Inflammatory macrophage (primary cell): ENCODE measurements at regions not wholly inside any gene's neighbourhood (a gene's known extent, or its start where the extent isn't known, plus 50 kb on each side); places are given as distances from the start of the nearest gene placed in this dataset.
"Not testable (repeated sequence)": the region's sequence is repeated elsewhere in the genome, so short reads cannot be mapped to it uniquely, and the experiment has no call there.

Experiments used
- DNase-seq, 2 donors: peaks; one replicate each; pipeline ENCODE4 v3.0.0-alpha.2; 2020 to 2022

GRCh38 chr7:96829121-96829520 lies 119.5 kb upstream of the SEM1 start:
- not testable (repeated sequence) for DNase-seq

GRCh38 chr7:96831446-96831845 lies 121.8 kb upstream of the SEM1 start:
- DNase-seq, result no peak

DNA sequence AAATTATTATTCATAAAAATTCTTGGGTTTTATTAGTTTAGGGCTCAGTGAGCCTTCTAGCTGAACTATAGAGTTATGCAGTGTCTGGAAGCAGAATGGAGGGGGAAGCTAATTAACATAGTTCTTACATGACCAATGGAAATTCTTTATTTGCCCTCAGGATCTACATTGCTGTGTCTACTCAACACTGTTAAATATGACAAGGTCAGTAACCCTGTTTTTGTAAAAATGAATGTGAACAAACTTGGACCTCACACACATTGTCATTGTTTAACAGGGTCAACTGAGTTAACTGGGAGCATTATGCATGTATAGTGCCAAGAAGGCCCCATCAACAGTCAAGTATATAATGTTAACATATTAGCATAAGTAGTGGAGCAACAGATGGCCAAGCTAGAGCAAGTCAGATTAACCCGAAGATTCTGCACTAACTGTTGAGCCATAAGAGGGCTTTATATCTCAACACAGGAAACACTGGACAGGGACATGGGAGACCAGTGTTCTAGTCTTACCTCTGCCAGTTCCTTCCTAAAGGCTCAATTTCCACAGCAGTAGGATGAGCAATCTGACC lies 122.5 kb upstream of the SEM1 start:
- no peak for DNase-seq

DNA sequence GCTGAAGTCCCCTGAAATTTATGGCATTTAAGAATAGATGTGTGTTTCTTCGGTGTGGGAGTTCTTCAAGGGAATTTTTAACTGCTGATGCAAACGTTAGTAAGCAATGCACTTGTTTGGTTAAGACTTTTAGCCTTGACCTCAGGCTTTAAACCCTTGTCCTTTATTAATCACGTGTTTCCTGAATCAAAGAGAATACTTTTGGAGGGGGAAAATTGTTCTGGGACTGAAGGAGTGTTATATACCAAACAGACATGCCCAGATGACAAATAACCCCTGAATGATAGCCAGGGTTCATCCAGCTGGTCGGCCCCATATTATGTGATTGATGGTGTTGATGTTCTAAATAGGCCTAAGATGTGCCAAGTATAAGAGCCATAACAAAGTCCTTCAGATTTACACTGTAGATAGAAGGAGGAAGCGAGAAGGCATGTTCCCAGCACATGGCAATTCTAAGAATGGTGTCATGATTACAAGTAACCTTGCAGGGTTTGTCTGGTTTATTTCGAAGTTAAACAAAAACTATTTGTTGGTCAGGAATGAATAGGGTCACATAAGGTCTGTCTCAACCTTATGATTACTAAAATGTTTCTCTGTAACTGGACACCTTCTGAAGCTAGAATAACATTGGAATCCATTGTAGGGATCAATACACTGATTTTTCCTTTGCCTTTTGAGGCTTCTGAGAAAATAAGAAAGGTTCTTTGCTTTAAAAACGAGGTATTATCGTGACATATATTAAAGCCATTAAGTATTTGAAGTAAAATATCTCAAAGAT lies 124.2 kb upstream of the SEM1 start:
- no peak for DNase-seq

GRCh38 chr7:96836456-96836855 lies 126.8 kb upstream of the SEM1 start:
- no peak for DNase-seq

DNA sequence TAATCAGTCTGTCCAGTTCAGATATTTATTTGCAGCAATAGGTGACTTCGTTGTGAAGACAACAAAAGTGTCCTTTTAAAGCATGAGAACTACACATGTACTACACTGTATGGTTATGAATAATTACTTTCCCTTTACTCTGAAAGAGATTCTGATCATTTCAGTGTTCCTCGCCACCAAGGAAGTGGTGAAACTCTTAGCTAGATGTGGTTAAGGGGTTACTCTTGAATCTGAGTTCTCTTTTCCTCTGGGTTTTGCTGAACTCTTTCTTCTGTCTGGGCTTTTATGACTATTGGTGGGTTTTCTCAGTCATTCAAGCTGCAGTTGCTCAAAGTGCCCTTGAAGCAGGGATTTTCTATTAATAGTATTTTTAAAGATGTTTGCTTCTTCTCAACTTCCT lies 127.9 kb upstream of the SEM1 start:
- DNase-seq, result peak; percentile 17 to 36

GRCh38 chr7:96838481-96838880 lies 128.8 kb upstream of the SEM1 start:
- DNase-seq, result no peak

- DNase-seq, result no peak
Measured at GRCh38 chr7:96855139-96855538, 145.5 kb upstream of the SEM1 start.

GRCh38 chr7:96855691-96856090 lies 146.0 kb upstream of the SEM1 start:
- no peak for DNase-seq

GRCh38 chr7:96869538-96869937 lies 135.8 kb upstream of the DLX6 start:
- DNase-seq, result no peak

- DNase-seq, result no peak
Measured at GRCh38 chr7:96870185-96870584, 135.2 kb upstream of the DLX6 start.

DNA sequence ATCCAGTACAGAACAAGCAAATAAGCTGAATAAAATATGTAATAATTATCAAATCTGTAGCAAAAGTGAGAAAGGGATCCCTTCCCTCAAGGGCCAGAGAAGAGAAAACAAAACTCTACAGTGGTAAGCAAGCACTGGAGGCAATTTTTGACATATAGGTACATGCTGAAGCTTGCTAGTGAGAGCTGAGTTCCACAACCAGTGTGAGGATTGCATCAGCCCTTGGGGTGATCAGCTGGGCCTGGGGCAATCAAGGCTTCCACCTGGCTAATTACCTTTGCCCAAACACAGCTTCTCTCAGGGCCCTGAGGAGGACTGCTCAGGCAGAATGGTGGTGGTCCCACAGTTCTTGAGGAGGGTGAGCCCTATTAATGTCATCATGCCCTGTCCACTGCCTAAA lies 134.4 kb upstream of the DLX6 start:
- DNase-seq, result no peak

DNA sequence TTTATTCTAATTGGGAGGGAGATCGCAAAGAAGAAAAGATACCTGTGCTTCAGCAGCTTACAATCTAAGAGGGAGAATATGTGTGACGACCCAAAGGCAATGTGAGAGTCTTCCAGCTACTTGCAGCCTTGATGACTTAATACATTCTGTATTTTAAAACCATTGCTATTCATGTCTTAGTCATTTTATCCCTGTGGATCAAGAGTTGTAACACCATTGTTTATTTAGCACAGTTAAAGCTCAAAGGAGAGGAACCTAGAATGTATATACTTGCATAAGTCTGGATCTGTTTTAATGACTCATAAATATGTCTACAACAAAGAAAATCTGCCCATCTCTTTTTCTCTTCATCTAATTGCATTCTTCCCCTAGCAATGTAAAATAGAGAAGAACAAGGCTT lies 117.9 kb upstream of the DLX6 start:
- no peak for DNase-seq

GRCh38 chr7:96899108-96899507 lies 106.2 kb upstream of the DLX6 start:
- DNase-seq, result no peak

DNA sequence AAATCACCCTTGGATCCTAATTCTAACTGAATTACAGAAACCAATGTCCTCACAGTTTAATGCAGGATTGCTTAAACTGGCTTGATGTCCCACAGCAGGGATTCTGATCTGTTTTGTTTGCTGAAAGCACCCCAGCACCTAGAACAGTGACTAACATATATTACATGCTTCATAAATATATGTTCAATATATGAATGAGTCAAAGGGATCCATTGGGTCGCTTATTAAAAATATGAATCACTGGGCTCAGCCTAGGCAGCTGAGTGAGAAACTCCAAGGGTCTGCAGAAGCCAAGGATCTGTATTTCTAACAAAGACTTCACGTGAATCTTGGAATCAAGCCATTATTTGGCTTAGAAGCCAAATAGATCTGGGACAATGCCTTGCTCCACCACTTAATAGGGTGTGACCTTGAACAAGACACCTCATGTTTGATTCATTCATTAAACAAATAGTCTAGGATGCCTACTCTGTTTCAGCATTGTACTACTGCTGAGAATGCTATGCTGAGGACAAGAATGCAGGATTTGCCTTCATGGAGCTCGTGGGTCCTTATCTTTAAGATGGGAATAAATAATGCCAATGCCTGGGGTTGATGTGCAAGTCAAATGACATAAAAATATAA lies 103.4 kb upstream of the DLX6 start:
- DNase-seq, result no peak

DNA sequence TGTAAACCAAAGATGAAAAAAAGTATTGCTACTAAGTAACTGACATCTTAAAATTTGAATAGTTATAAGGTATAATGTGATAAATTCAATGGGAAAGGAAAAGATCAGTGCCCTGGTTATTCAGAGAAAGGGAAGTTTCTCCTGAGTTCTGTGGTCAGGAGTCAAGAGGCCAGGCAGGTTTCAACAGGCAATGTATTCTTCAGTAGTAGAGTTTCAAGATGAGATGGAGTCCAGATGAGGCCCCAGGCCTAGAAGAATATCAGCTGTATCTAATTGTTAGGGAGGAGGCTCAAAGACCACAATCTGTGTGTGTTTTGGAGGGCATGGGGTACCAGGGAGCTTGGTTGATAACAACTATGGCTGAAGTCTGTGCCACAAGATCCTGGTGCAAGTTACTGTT lies 101.4 kb upstream of the DLX6 start:
- DNase-seq, result no peak

DNA sequence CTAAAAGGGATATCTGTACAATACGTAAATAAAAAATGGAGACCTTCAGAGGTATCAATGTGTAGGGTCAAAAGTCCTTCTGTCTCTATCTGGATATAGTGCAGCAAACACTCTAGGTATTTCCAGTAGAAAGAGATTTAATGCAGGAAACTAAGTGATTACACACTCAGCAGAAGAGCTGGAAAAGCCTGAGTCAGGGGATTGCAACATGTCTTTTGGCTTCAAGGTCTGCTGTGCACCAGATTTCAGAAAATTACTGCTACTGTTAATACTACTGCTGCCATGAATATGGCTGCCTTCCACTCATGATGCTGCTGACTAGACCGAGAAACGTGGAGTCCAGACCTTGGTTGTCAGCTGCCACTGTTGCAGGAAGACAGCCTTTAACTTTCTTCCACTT lies 94.9 kb upstream of the DLX6 start:
- no peak for DNase-seq

- DNase-seq, result no peak
Measured at GRCh38 chr7:96915029-96915428, 90.3 kb upstream of the DLX6 start.

DNA sequence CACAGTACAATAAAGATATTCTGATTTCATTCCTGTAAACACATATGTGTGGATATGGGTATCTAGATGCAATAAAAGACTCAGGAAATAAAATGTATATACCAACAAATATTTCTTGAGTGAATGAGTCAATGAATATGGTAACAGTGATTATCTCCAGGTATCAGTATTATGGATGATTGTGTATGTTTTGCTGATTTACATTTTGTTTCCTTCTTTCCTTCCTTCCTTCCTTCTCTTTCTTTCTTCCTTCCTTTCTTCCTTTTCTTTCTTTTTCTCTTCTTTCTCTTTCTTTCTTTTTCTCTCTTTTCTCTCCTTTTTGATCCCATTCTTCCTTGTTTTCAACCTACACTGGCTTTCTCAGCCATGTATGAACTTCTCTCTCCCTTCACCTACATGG lies 85.3 kb upstream of the DLX6 start:
- no peak for DNase-seq

DNA sequence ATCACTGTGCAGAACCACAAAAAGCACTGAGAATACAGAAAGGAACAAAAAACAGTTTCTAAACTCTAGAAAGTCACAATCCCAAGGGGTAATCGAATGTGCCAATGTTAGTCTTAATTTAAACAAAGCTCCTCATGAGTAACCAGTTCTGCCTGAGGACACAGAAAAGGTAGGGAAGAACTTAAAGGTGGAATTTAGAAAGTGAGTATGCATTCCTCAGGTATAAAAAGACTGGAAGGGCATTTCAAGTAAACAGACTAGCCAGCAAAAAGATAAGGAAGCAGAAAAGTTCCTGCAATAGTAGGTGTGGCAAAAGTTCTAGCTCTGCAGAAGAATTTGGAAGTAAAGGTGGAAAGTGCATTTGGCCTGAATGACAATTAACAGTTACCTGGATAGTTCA lies 84.6 kb upstream of the DLX6 start:
- DNase-seq, result no peak

- no peak for DNase-seq
Measured at GRCh38 chr7:96921231-96921630, 84.1 kb upstream of the DLX6 start.

DNA sequence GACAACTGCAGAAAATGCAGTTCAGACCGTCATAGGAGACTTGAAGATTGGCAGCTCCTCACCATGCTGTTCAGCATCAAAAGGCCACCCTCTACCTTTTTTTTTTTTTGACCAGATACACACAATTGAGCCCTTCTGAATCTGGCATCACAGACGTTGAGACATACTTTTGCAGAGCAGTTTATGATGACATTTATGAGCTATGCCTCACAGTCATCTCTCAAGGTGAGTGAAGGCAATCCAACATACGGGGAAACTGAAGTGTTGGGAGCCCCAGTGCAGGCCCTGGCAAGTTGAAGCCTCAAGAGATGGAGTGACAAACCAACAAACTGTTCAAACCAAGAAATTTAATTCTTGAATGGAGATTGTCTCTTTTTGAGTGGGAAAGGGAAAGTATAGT lies 83.6 kb upstream of the DLX6 start:
- DNase-seq, result no peak

DNA sequence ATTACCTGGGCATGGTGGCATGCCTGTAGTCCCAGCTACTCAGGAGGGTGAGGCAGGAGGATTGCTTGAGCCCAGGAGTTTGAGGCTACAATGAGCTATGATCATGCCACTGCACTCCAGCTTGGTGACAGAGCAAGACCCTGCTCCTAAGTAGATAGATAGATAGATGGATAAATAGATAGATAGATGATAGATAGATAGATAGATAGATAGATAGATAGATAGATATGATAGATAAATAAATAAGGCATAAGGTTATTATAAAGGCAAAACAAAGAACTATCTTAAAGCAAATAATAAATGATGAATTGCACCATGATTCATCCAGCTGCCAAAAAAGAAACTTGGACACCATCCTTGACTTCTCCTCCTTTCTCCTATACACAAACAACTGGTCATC lies 82.0 kb upstream of the DLX6 start:
- DNase-seq, result not testable (repeated sequence)

GRCh38 chr7:96927131-96927530 lies 78.2 kb upstream of the DLX6 start:
- no peak for DNase-seq
